Brain microvascular endothelial cell (primary cell): ENCODE measurements at regions not wholly inside any gene's neighbourhood (a gene's known extent, or its start where the extent isn't known, plus 50 kb on each side); places are given as distances from the start of the nearest gene placed in this dataset.

Experiments
- DNase-seq: peaks from one replicate; pipeline ENCODE4 v3.0.0-alpha.2; 2020
- H3K27ac ChIP-seq: fragments of 250-450 bp; sonication (Bioruptor Pico); 2 replicates; pipeline ENCODE4 v1.5.1; 2020; ENCODE audit warnings: mild to moderate bottlenecking, moderate library complexity
- H3K27me3 ChIP-seq: fragments of 250-450 bp; sonication (Bioruptor Pico); replicated peaks from 2 replicates; pipeline ENCODE4 v1.5.1; 2020; ENCODE audit warnings: mild to moderate bottlenecking
- H3K36me3 ChIP-seq: fragments of 250-450 bp; sonication (Bioruptor Pico); replicated peaks from 2 replicates; pipeline ENCODE4 v1.5.1; 2020; ENCODE audit warnings: mild to moderate bottlenecking
- H3K4me3 ChIP-seq: 2 replicates; pipeline ENCODE4 v1.5.1; 2011; ENCODE audit warnings: low read depth, mild to moderate bottlenecking, control low read depth, low read length, moderate library complexity
- in situ Hi-C: cut with HindIII; loops from 2 replicates; pipeline ENCODE4 v1.10.0; 2017; ENCODE audit warnings: low sequenced_read_pairs, low pct_ligation_motif_present
- TF ChIP-seq, protein P1 (sequence below): IDR thresholded peaks from 2 replicates; pipeline ENCODE4 v1.5.1; 2011; ENCODE audit warnings: low read depth, mild to moderate bottlenecking, moderate library complexity, low read length, control low read depth, inconsistent platforms; ENCODE audit errors: missing control alignments

DNA sequence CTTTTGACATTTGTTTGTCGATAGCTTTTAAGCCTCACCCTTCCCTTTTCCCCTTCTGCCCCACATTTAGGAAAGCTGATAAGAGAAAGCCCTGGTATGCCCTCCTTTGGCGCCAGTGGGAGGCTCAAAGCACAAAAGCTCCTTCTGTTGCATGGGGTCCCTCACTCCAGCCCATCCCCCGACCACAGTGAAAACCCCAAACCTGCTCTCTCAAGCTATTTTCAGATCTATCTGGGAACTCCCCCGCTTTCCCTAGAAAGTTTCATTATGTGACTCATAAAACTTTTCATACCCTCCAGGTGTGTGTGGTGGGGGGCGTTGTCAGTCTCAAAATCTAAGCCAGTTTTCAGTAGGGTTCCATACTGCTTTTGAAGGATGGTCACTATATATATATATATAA, 259.0 kb upstream of the PCDH7 start:
- H3K4me3 ChIP-seq: no peak overlapping the region
- in situ Hi-C loops: no loop called here
- no peak for DNase-seq
- no peaks in the 10 kb centered on the region for H3K36me3 ChIP-seq
- H3K27ac ChIP-seq: no peak overlapping the region
- no peaks in the 10 kb centered on the region for H3K27me3 ChIP-seq
- TF ChIP-seq, protein P1, sequence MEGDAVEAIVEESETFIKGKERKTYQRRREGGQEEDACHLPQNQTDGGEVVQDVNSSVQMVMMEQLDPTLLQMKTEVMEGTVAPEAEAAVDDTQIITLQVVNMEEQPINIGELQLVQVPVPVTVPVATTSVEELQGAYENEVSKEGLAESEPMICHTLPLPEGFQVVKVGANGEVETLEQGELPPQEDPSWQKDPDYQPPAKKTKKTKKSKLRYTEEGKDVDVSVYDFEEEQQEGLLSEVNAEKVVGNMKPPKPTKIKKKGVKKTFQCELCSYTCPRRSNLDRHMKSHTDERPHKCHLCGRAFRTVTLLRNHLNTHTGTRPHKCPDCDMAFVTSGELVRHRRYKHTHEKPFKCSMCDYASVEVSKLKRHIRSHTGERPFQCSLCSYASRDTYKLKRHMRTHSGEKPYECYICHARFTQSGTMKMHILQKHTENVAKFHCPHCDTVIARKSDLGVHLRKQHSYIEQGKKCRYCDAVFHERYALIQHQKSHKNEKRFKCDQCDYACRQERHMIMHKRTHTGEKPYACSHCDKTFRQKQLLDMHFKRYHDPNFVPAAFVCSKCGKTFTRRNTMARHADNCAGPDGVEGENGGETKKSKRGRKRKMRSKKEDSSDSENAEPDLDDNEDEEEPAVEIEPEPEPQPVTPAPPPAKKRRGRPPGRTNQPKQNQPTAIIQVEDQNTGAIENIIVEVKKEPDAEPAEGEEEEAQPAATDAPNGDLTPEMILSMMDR: no peak

DNA sequence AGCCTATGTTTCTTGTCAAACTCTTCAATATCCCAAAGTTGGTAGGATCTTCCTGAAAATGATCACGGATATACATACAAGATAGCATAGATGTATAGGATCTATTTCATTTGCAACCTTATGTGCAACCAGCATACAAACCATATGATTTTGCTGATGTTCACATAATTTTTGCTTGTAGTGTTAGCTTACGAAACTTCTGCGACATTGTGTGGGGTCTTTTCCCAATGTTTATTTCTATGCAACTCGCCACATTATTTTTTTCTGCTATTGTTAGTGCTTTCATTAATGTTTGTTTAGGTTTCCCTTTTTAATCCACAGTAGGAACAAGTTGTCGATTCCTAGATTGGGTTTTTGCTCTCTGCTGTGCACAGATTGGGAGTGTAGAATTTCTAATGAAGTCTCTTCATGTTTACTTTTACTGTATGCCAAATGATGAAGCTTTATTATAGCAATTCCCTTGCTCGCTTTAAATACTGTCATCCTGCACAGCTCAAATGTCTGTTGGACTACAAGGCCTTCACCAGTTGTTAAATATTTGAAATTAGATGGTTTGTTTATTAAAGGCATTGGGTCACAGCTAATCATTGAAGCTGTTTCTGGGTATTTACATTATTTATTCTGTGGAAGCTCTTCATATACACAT, 257.6 kb upstream of the PCDH7 start:
- Histone ChIP-seq H3K36me3 (no peaks in the 10 kb centered on the region), H3K27ac (no peak overlapping the region), H3K27me3 (no peaks in the 10 kb centered on the region), H3K4me3 (no peak overlapping the region)
- TF ChIP-seq, protein P1: no peak
- in situ Hi-C loops: no loop called here
- DNase-seq: no peak

DNA sequence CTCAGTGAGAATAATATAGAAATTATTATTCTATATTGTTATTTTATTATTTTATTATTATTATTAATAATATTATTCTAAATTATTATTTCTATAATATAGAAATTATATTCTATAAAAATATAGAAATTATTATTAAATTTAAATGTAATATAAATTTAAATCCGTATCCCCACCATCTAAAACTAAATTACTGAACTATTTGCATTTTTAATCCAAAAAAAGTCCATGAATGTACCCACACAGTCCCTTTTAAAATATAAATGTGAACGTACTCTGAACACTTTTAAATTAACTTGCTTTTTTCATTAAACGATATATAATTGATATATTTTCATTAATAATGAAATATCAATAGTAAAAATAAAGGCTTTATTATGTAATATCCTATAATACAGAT, 248.3 kb upstream of the PCDH7 start:
- H3K36me3 ChIP-seq: no peaks in the 10 kb centered on the region
- TF ChIP-seq, protein P1: no peak
- H3K4me3 ChIP-seq: no peak overlapping the region
- H3K27ac ChIP-seq: no peak overlapping the region
- H3K27me3 ChIP-seq: no peaks in the 10 kb centered on the region
- DNase-seq: no peak
- in situ Hi-C loops: no loop called here

DNA sequence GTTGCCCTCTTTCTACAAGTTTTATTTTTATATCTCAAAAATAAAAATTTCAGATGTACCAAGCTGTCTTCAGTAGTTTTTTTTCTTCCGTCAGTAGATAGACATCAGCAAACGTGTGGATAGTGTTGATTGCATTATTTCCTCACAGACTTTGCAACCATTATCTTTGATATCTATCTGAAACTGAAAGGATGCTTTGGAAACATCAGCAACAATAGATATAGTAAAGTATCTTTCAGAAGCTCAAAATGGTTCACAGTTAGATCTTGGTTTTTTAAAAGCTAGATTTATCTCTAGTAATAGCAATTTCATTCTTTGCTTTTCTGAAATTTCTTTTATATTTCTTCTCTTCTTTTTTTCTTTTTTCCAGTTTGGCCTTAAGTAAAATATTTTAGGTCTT, 246.9 kb upstream of the PCDH7 start:
- Histone ChIP-seq H3K36me3 (no peaks in the 10 kb centered on the region), H3K4me3 (no peak overlapping the region), H3K27me3 (no peaks in the 10 kb centered on the region), H3K27ac (no peak overlapping the region)
- no peak for DNase-seq
- in situ Hi-C loops: no loop called here
- TF ChIP-seq, protein P1: no peak

DNA sequence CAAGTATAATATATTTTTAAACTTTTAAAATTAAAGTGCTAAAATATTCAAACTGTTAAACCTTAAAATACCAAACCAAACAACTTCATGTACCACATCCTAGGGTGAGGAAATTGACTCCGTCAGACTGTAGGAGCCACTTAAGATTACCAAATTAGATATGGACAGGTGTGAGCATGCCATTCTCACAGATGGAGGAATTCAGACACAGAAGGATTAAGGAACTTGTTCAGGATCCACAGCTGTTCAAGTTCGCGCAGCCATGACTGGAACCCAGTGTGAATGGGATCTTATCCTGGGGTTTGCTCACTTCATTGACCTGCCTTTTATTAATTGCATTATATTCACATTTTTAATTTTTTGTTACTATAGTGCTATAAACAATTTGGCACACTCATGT, 224.9 kb upstream of the PCDH7 start:
- TF ChIP-seq, protein P1: no peak
- H3K27ac ChIP-seq: no peak overlapping the region
- H3K36me3 ChIP-seq: no peaks in the 10 kb centered on the region
- in situ Hi-C loops: no loop called here
- no peaks in the 10 kb centered on the region for H3K27me3 ChIP-seq
- H3K4me3 ChIP-seq: no peak overlapping the region
- no peak for DNase-seq
